DMS79 (cell line): ENCODE measurements at regions not wholly inside any gene's neighbourhood (a gene's known extent, or its start where the extent isn't known, plus 50 kb on each side); places are given as distances from the start of the nearest gene placed in this dataset.
"Not testable (repeated sequence)": the region's sequence is repeated elsewhere in the genome, so short reads cannot be mapped to it uniquely, and the experiment has no call there.

Source experiments
- DNase-seq: peaks from one replicate; lab custom pipeline; 2025; lab: John Stamatoyannopoulos, UW

DNA sequence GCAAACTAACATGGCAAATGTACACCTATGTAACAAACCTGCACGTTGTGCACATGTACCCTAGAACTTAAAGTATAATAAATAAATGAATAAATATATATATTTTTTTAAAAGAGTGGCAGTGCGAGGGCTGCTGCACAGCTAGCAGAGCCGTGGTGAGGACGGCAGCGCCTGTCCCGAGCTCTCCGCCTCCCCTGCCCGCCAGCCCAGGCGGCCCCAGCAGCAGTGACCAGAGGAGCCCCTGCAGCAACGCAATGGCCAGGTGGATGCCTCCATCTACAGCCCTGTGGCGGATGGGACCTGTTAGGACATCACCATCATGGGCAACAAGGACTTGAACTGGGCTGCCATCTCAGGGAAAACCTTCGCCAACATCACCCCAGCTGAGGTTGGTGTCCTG lies 351.9 kb downstream of the FAM72C start:
- no peak for DNase-seq

DNA sequence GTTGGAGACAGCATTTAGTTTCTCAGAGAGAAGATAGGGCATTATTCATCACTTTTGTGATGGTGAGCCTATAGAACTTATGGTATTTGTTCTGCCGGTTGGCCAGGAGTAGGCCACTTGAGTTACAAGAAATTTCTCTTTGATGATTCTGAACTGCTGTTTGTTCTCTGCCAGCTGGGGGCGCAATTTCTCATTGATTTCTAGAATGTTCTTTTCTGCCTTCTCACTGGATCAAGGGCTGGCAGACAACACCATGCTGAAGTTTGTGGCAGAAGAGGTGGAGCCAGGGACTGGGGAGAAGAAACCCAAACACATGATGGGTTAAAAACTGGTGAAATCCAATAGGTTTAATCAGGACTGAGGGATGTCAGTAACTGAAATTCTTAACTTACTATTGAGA lies 360.6 kb downstream of the FAM72C start:
- no peak for DNase-seq

DNA sequence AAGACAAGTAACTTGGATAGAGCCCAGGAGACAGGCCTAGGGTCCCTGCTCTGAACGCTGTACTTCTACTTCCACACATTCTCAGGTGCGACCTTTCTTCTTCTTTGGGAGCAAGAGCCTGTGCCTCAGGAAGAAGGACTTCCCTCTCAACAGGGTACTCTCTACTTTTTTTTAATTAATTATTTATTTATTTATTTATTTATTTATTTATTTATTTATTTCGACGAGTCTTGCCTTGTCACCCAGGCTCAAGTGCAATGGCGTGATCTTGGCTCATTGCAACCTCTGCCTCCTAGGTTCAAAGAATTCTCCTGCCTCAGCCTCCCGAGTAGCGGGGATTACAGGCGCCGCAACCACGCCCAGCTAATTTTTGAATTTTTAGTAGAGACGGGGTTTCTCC lies 361.6 kb downstream of the FAM72C start:
- no peak for DNase-seq

DNA sequence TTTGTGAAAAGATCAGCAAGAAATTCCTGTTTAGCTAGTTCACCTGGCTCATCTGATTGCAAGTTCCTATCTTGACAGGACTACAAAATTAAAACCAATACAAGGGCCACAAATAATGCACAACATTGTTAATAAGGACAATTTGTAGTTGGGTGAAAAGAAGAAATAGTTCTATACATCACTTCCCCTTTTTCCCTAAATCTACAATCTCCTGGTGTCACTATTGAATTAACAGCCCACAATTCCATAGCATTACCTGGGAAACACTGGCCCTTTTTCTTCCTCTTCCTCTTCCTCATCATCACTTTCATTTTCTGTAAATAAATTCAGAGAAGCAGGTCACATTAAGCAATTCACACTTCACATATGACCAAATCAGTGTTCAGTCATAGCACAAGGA lies 366.9 kb downstream of the FAM72C start:
- no peak for DNase-seq

DNA sequence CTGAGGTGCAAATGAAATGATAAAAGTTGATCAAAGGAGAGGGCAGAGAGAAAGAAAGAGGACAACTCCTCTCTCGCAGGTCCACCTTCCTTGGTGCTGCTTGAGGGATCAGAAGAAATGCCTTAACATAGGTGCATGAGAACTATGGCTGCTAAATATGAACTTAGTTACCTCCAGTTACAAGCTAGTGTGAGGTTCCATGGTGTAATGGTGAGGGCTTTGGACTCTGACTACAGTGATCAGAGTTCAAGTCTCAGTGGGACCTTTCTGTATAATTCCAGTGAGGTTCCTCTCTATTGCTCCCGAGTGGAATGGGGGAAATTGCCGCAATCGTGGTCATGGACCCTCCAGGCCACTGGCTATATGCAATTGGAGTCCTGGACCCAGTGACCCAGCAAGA lies 387.3 kb downstream of the FAM72C start:
- no peak for DNase-seq

DNA sequence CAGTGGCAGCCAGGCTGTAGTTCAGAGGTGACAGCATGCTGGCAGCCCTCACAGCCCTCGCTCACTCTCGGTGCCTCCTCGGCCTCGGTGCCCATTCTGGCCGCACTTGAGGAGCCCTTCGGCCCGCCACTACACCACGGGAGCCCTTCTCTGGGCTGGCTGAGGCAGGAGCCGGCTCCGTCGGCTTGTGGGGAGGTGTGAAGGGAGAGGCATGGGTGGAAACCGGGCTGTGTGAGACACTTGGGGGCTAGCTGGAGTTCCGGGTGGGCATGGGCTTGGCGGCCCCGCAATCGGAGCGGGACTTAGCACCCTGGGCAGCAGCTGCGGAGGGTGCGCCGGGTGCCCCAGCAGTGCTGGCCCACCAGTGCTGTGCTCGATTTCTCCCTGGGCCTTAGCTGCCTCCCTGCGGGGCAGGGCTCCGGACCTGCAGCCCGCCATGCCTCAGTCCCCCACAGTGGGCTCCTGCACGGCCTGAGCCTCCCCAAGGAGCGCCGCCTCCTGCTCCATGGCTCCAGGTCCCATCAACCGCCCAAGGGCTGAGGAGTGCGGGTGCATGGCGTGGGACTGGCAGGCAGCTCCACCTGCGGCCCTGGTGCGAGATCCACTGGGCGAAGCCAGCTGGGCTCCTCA lies 396.8 kb downstream of the FAM72C start:
- no peak for DNase-seq

DNA sequence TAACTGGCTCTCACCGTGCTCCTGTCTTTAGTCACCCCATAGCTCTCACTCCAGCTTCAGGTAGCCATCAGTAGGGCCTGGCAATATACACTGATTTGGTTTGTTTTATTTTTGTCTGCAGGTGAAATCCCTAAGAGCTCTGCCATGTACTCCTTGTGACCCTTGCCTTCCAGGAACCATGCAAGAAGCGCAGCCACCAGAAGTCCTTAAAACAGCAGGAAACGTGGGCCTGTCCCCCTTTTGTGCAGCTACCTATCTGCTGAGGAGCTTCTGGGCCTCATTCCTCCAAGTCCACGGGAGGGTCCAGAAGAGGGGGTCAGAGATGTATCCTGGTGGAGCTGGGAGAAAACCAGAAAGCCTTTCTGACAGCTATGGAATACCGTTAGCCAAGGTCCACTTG lies 399.1 kb downstream of the FAM72C start:
- not testable (repeated sequence) for DNase-seq

DNA sequence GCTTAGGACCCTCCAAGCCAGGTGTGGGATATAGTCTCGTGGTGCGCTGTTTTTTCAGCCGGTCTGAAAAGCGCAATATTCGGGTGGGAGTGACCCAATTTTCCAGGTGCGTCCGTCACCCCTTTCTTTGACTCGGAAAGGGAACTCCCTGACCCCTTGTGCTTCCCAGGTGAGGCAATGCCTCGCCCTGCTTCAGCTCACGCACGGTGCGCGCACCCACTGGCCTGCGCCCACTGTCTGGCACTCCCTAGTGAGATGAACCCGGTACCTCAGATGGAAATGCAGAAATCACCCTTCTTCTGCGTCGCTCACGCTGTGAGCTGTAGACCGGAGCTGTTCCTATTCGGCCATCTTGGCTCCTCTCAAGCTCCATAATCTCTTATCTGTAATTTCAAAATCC lies 408.0 kb downstream of the FAM72C start:
- DNase-seq, result not testable (repeated sequence)

DNA sequence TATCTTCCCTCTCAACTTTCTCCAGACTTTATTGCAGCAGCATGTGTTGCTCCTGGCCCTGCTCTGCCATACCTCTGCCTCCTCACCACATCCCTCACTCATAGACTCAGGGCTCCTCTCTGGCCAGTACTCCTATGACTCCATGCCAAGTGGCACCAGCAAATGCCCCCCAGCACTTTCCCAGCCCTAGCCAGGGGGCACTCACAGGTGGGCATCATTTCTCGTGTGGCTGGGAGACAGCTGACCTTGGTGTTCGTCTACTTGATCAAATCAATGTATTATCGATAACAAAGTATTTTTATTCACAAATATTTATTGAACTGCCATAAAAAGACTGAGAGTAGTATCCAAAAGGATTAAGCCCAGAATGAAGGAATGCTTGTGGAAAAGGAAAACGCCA lies 418.2 kb downstream of the FAM72C start:
- DNase-seq, result no peak

DNA sequence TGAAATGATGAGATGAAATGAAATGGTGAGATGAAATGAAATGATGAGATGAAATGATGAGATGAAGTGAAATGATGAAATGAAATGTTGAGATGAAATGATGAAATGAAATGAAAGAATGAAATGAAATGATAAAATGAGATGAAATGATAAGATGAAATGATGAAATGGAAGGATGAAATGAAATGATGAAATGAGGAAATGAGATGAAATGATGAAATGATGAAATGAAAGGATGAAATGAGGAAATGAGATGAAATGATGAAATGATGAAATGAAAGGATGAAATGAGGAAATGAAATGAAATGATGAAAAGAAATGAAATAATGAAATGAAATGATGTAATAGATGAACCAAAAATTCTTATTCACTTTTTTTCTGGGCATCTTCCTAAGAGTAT lies 467.1 kb downstream of the FAM72C start:
- DNase-seq, result not testable (repeated sequence)

DNA sequence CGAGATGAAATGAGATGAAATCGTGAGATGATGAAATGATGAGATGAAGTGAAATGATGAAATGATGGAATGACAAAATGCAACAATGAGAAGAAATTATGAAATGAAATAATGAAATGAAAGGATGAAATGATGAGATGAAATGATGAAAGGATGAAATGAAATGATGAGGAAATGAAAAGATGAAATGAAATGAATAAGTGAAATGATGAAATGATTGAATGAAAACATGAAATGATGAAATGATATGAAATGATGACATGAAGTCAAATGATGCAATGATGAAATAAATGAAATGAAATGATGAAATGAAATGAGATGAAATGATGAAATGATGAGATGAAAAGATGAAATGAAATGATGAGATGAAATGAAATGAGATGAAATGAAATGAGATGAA lies 467.7 kb downstream of the FAM72C start:
- DNase-seq, result not testable (repeated sequence)

DNA sequence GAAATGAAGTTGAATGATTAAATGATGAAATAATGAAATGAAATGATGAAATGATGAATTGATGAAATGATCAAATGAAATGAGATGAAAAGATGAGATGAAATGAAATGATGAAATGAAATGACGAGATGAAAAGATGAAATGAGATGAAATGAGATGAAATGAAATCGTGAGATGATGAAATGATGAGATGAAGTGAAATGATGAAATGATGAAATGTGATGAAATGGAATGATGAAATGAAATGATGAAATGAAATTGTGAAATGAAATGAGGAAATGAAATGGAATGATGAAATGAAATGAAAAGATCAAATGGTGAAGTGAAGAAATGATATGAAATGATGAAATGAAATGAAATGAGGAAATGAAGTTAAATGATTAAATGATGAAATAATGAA lies 468.7 kb downstream of the FAM72C start:
- DNase-seq, result not testable (repeated sequence)

DNA sequence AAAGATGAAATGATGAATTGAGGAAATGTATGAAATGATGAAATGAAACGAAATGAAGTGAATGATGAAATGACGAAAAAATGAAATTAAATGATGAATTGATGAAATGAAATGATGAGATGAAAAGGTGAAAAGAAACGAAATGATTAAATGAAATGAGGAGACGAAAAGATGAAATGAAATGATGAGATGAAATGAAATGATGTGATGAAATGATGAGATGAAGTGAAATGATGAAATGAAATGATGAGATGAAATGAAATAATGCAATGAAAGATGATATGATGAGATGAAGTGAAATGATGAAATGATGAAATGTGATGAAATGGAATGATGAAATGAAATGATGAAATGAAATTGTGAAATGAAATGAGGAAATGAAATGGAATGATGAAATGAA lies 469.7 kb downstream of the FAM72C start:
- DNase-seq, result not testable (repeated sequence)

DNA sequence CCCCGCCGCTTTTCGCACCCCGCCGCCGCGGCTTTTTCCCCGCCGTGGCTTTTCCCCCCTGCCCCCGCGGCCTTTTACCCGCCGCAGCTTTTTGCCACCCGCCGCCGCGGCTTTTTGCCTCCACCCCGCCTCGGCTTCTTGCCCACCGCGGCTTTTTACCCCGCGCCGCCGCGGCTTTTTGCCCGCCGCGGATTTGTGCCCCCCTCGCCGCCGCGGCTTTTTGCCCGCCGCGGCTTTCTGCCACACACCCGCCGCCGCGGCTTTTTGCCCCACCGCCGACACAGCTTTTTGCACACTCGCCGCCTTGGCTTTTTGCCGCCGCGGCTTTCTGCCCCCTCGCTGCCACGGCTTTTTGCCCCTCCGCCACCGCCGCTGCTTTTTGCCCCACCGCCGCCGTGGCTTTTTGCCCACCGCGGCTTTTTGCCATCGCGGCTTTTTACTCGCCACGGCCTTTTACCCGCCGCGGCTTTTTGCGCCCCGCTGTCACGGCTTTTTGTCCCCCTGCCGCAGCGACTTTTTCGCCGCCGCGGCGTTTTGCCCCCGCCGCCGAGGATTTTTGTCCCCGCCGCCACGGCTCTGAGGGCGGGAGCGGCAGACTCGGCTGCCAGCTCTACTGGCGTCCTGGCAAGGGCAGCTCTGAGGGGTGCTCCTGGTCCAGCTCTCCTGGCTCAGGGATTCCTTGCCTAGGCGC lies 473.6 kb downstream of the FAM72C start:
- not testable (repeated sequence) for DNase-seq

DNA sequence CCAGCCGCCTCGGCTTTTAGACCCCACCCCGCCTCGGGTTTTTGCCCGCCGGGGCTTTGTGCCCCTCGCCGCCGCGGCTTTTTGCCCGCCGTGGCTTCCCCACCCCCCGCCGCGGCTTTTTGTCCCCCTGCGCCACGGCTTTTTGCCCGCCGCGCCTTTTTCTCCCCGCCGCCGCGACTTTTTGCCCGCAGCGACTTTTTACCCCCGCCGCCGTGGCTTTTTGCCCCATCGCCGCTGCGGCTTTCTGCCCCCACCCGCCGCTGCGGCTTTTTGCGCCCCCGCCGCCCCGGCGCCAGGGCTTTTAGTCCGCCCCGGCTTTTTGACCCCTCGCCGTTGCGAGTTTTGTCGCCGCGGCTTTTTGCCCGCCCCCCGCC lies 474.4 kb downstream of the FAM72C start:
- no peak for DNase-seq

DNA sequence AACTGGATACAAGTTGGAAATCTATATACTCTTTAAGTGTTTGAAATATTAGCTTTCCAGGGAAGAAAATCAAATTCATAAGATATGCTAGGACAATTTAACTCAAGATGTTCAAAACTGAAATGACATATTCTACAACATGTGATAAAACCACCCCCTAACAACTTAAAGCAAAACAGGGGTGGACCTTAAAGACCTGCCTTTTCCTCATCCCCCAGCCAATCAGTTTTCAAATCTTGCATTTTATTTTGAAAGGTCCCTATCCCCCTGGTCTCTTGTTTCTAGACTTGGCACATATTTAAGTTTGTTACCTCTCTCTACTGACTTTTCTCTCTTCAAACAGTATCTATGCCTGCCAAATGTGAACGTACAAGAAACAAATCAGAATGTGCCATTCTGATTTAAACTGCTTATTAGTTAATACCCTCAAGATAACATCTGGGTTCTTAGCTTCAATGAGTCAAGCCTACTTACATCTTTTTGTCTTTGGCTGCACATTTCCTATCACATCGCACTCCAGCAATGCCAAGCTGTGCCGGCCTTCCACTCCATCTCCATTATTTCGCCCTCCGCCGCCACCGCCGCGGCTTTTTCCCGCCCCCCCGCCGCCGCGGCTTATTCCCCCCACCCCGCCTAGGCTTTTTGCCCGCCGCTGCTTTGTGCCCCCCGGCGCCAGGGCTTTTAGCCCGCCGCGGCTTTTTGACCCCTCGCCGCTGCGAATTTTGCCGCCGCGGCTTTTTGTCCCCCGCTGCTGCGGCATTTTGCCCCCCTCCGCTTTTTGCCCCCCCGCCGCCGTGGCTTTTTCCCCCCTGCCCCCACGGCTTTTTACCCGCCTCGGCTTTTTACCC lies 475.0 kb downstream of the FAM72C start:
- DNase-seq, result not testable (repeated sequence)
